Smooth muscle cell (in vitro differentiated cells): ENCODE measurements at regions not wholly inside any gene's neighbourhood (a gene's known extent, or its start where the extent isn't known, plus 50 kb on each side); places are given as distances from the start of the nearest gene placed in this dataset.

Experiments
- DNase-seq: peaks from one replicate; lab custom pipeline; 2025; ENCODE audit not compliant: unreplicated experiment; lab: John Stamatoyannopoulos, UW
- H2AFZ ChIP-seq: fragments of 200-600 bp; sonication (generic); 2 replicates; pipeline ENCODE4 v1.6.0; 2016; ENCODE audit warnings: antibody characterized with exemption, low read depth, mild to moderate bottlenecking
- H3F3A ChIP-seq: fragments of 200-600 bp; sonication (generic); 2 replicates; pipeline ENCODE4 v1.6.0; 2017; ENCODE audit warnings: antibody characterized with exemption, low read depth
- H3K27ac ChIP-seq: fragments of 200-600 bp; sonication (generic); 2 replicates; pipeline ENCODE4 v1.5.1; 2016; ENCODE audit warnings: low read depth, mild to moderate bottlenecking
- H3K27me3 ChIP-seq: fragments of 200-600 bp; sonication (generic); 2 replicates; pipeline ENCODE4 v1.6.1; 2016; ENCODE audit warnings: low read depth, mild to moderate bottlenecking
- H3K36me3 ChIP-seq: fragments of 200-600 bp; sonication (generic); 2 replicates; pipeline ENCODE4 v1.5.1; 2016; ENCODE audit warnings: low read depth
- H3K4me1 ChIP-seq: fragments of 200-600 bp; sonication (generic); 2 replicates; pipeline ENCODE4 v1.5.1; 2016; ENCODE audit warnings: low read depth
- H3K4me2 ChIP-seq: fragments of 200-600 bp; sonication (generic); 2 replicates; pipeline ENCODE4 v1.6.0; 2016; ENCODE audit warnings: mild to moderate bottlenecking
- H3K4me3 ChIP-seq: fragments of 200-600 bp; sonication (generic); 2 replicates; pipeline ENCODE4 v1.5.1; 2016; ENCODE audit warnings: mild to moderate bottlenecking
- H3K79me2 ChIP-seq: fragments of 200-600 bp; sonication (generic); 2 replicates; pipeline ENCODE4 v1.6.0; 2016; ENCODE audit warnings: low read depth, mild to moderate bottlenecking
- H3K9ac ChIP-seq: fragments of 200-600 bp; sonication (generic); 2 replicates; pipeline ENCODE4 v1.6.0; 2016; ENCODE audit warnings: low read depth
- H3K9me3 ChIP-seq: fragments of 200-600 bp; sonication (generic); replicated peaks from 2 replicates; pipeline ENCODE4 v1.5.1; 2016; ENCODE audit warnings: low read depth
- H4K20me1 ChIP-seq: fragments of 200-600 bp; sonication (generic); 2 replicates; pipeline ENCODE4 v1.6.0; 2016; ENCODE audit warnings: low read depth
- WGBS: methylation state at CpG from one replicate; pipeline ENCODE4 v1.1.7; 2016; ENCODE audit warnings: low lambda C conversion rate; 5-methylcytosine and 5-hydroxymethylcytosine counted together
- TF ChIP-seq, protein P1 (sequence below): fragments of 200-600 bp; sonication (generic); IDR thresholded peaks from 2 replicates; pipeline ENCODE4 v1.5.1; 2017; ENCODE audit warnings: borderline replicate concordance, mild to moderate bottlenecking, antibody characterized with exemption; ENCODE audit not compliant: insufficient read depth, poor library complexity, severe bottlenecking

DNA sequence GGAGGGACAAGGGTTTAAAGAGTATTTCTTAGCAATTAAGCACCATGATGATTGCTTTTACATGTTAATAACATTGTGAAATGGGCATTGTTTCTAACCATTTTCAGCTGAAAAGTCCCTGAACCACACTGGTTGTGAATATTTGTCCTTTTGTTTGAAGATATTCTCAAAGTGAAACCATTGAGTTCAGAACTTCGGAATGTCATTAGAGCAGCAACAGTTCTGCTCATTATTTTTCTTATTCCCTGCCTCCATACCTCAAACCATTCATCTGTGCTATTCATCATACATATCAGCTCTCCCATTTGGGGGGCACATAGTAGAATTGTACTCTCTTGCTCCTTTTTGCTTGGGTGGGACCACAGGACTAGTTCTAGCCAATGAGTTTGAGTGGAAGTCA lies 553.0 kb upstream of the ZNF462 start:
- Histone ChIP-seq H3K27me3 (no peaks in the 10 kb centered on the region), H3K4me2 (no peak overlapping the region), H4K20me1 (no peaks in the 10 kb centered on the region), H3K4me3 (no peak overlapping the region), H3K4me1 (no peaks in the 10 kb centered on the region), H3K9me3 (no peaks in the 10 kb centered on the region), H3F3A (no peaks in the 10 kb centered on the region), H3K36me3 (no peaks in the 10 kb centered on the region), H3K27ac (no peak overlapping the region), H3K9ac (no peak overlapping the region), H2AFZ (no peak overlapping the region), H3K79me2 (no peaks in the 10 kb centered on the region)
- WGBS = 84% methylated on average over 1 of the region's 1 CpG
- TF ChIP-seq, protein P1, sequence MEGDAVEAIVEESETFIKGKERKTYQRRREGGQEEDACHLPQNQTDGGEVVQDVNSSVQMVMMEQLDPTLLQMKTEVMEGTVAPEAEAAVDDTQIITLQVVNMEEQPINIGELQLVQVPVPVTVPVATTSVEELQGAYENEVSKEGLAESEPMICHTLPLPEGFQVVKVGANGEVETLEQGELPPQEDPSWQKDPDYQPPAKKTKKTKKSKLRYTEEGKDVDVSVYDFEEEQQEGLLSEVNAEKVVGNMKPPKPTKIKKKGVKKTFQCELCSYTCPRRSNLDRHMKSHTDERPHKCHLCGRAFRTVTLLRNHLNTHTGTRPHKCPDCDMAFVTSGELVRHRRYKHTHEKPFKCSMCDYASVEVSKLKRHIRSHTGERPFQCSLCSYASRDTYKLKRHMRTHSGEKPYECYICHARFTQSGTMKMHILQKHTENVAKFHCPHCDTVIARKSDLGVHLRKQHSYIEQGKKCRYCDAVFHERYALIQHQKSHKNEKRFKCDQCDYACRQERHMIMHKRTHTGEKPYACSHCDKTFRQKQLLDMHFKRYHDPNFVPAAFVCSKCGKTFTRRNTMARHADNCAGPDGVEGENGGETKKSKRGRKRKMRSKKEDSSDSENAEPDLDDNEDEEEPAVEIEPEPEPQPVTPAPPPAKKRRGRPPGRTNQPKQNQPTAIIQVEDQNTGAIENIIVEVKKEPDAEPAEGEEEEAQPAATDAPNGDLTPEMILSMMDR = no peak
- DNase-seq = no peak

DNA sequence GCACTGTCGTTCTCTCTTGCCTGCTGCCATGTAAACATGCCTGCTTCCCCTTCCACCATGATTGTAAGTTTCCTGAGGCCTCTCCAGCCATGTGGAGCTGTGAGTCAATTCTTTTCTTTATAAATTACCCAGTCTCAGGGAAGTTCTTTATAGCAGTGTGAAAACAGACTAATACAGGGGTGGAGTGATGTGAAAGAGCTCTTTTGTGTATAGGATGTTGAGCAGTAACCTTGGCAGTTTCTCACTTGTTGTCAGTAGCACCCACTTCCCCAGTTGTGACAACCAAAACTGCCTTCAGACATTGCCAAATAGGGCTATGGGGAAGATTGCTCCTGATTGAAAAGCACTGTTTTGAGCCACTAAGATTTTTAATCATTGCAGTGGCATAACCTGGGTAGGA lies 552.2 kb upstream of the ZNF462 start:
- H3K9me3 ChIP-seq = no peaks in the 10 kb centered on the region
- H4K20me1 ChIP-seq = no peaks in the 10 kb centered on the region
- no peak overlapping the region for H3K9ac ChIP-seq
- H2AFZ ChIP-seq = no peak overlapping the region
- TF ChIP-seq, protein P1 = no peak
- H3K36me3 ChIP-seq = no peaks in the 10 kb centered on the region
- no peaks in the 10 kb centered on the region for H3K27me3 ChIP-seq
- H3K4me3 ChIP-seq = no peak overlapping the region
- no peaks in the 10 kb centered on the region for H3F3A ChIP-seq
- no peaks in the 10 kb centered on the region for H3K4me1 ChIP-seq
- no peaks in the 10 kb centered on the region for H3K79me2 ChIP-seq
- H3K4me2 ChIP-seq = no peak overlapping the region
- no peak overlapping the region for H3K27ac ChIP-seq
- no peak for DNase-seq
- WGBS = 63% methylated on average over 1 of the region's 1 CpG

DNA sequence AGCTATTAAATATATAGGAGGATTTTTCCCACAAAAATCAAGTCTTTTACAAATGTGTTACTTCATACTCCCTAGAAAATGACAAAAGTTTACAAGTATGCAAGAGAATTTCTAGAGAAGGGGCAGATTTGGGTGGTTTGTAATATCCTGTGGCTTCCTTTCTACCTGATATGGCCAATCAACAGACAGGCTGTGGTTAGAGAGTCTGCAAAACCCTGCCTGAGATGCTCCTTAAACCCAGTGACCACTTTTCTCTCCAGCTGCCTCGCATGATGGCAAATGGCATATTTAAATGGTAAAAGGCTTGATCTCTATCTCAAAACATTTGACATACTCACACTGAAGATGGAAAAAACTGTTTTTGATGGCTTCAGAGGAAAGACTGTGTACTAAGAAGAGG lies 550.1 kb upstream of the ZNF462 start:
- Histone ChIP-seq H3K79me2 (no peaks in the 10 kb centered on the region), H3K9me3 (no peaks in the 10 kb centered on the region), H3K4me1 (no peaks in the 10 kb centered on the region), H3F3A (no peaks in the 10 kb centered on the region), H3K27me3 (no peaks in the 10 kb centered on the region), H3K9ac (no peak overlapping the region), H3K4me3 (no peak overlapping the region), H2AFZ (no peak overlapping the region), H3K27ac (no peak overlapping the region), H3K4me2 (no peak overlapping the region), H3K36me3 (no peaks in the 10 kb centered on the region), H4K20me1 (no peaks in the 10 kb centered on the region)
- 43% methylated on average over 1 of the region's 1 CpG for whole genome bisulfite sequencing
- TF ChIP-seq, protein P1 = no peak
- DNase-seq = no peak

DNA sequence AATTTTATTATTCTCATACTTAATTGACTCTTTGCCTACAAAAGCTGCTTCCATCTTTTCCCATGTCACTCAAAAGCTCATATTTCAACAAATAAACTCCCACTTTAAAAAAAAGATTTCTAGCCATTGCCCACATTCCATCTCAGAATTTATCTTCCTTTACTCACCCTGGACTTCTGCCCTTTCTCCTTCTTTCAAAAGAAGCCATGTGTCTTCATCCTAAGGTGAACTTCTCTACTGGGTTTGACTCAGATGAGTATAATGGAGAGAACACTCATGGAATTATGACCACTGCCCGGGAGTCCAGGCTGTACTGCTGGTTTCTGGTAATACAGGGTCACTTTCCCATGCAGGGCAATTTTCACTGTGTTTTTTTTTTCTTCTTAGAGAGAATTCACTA lies 548.5 kb upstream of the ZNF462 start:
- H3K27me3 ChIP-seq = no peaks in the 10 kb centered on the region
- H3K4me3 ChIP-seq = no peak overlapping the region
- no peaks in the 10 kb centered on the region for H4K20me1 ChIP-seq
- H3K9me3 ChIP-seq = no peaks in the 10 kb centered on the region
- no peak for DNase-seq
- WGBS = 96% methylated on average over 1 of the region's 1 CpG
- H3K27ac ChIP-seq = no peak overlapping the region
- no peaks in the 10 kb centered on the region for H3K4me1 ChIP-seq
- H3K4me2 ChIP-seq = no peak overlapping the region
- H3K79me2 ChIP-seq = no peaks in the 10 kb centered on the region
- TF ChIP-seq, protein P1 = no peak
- H2AFZ ChIP-seq = no peak overlapping the region
- no peaks in the 10 kb centered on the region for H3F3A ChIP-seq
- no peak overlapping the region for H3K9ac ChIP-seq
- no peaks in the 10 kb centered on the region for H3K36me3 ChIP-seq
